Loucy (cell line): ENCODE measurements at regions not wholly inside any gene's neighbourhood (a gene's known extent, or its start where the extent isn't known, plus 50 kb on each side); places are given as distances from the start of the nearest gene placed in this dataset.

ENCODE experiments used
- H2AFZ ChIP-seq: fragments of 200-600 bp; sonication (generic); 2 replicates; pipeline ENCODE4 v1.6.0; 2016; ENCODE audit warnings: antibody characterized with exemption, mild to moderate bottlenecking, low read length, moderate library complexity
- H3F3A ChIP-seq: fragments of 200-600 bp; 2 replicates; pipeline ENCODE4 v1.6.0; 2016; ENCODE audit warnings: antibody characterized with exemption, low read depth, mild to moderate bottlenecking
- H3K27me3 ChIP-seq: fragments of 200-600 bp; sonication (generic); 2 replicates; pipeline ENCODE4 v1.6.1; 2014; ENCODE audit warnings: low read length, mild to moderate bottlenecking; ENCODE audit not compliant: insufficient read depth, poor library complexity, severe bottlenecking
- H3K36me3 ChIP-seq: fragments of 200-600 bp; sonication (generic); 2 replicates; pipeline ENCODE4 v1.6.1; 2016; ENCODE audit warnings: low read length; ENCODE audit not compliant: insufficient read depth
- H3K4me1 ChIP-seq: fragments of 200-600 bp; sonication (generic); 2 replicates; pipeline ENCODE4 v1.5.1; 2014; ENCODE audit warnings: low read length, mild to moderate bottlenecking; ENCODE audit not compliant: insufficient read depth, poor library complexity, severe bottlenecking
- H3K4me2 ChIP-seq: fragments of 200-600 bp; sonication (generic); 2 replicates; pipeline ENCODE4 v1.6.0; 2014; ENCODE audit warnings: antibody characterized with exemption, low read length, low read depth, mild to moderate bottlenecking; ENCODE audit not compliant: poor library complexity, severe bottlenecking
- H3K4me3 ChIP-seq: fragments of 200-600 bp; sonication (generic); 2 replicates; pipeline ENCODE4 v1.5.1; 2014; ENCODE audit warnings: low read length, mild to moderate bottlenecking, mixed read lengths; ENCODE audit not compliant: poor library complexity, severe bottlenecking
- H3K79me2 ChIP-seq: fragments of 200-600 bp; sonication (generic); 2 replicates; pipeline ENCODE4 v1.6.1; 2014; ENCODE audit warnings: low read length; ENCODE audit not compliant: insufficient read depth
- H3K9ac ChIP-seq: fragments of 200-600 bp; sonication (generic); 2 replicates; pipeline ENCODE4 v1.6.0; 2014; ENCODE audit warnings: mild to moderate bottlenecking, low read depth, low read length, moderate library complexity; ENCODE audit not compliant: poor library complexity, severe bottlenecking
- H3K9me2 ChIP-seq: fragments of 200-600 bp; sonication (generic); replicated peaks from 2 replicates; pipeline ENCODE4 v1.6.1; 2016; ENCODE audit warnings: low read depth, low read length, mixed read lengths
- H3K9me3 ChIP-seq: fragments of 200-600 bp; sonication (generic); 2 replicates; pipeline ENCODE4 v1.6.1; 2014; ENCODE audit warnings: mild to moderate bottlenecking, antibody characterized with exemption, low read length, low read depth; ENCODE audit not compliant: insufficient read depth
- H4K20me1 ChIP-seq: fragments of 200-600 bp; sonication (generic); 2 replicates; pipeline ENCODE4 v1.6.0; 2014; ENCODE audit warnings: antibody characterized with exemption, low read length, mild to moderate bottlenecking; ENCODE audit not compliant: insufficient read depth, poor library complexity, severe bottlenecking
- EZH2phosphoT487 ChIP-seq: fragments of 200-600 bp; IDR thresholded peaks from 2 replicates; pipeline ENCODE4 v1.6.1; 2018; ENCODE audit warnings: antibody characterized with exemption, mild to moderate bottlenecking, moderate library complexity, borderline replicate concordance
- TF ChIP-seq, protein P1 (sequence below): fragments of 200-600 bp; sonication (generic); conservative IDR thresholded peaks from 2 replicates; pipeline ENCODE4 v1.5.1; 2014; ENCODE audit warnings: mild to moderate bottlenecking, antibody characterized with exemption, low read length

DNA sequence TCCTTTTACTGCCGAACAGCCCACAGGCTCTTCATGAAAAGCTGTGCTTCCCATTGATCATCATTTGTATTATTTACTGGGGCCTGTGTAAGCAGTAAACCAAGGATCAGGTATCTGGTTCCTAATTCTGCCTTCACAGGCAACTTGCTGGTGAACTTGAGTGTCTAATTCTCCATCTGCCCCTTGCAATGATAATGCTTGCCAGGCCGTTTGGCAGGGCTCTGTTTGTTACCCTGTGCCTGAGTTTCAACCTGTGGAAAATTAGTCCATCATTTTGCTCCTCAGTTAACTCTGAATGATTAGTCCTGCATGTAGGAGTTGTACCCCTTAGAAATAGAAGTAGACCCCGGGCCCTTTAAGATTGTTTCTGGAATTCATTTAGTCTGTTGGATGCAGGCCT, 298.4 kb upstream of the CADM1 start:
- Histone ChIP-seq H2AFZ (no peak overlapping the region), H4K20me1 (no peaks in the 10 kb centered on the region), H3K4me2 (no peak overlapping the region), H3K36me3 (no peaks in the 10 kb centered on the region), H3F3A (no peaks in the 10 kb centered on the region), H3K9me3 (no peaks in the 10 kb centered on the region), H3K79me2 (no peaks in the 10 kb centered on the region), H3K9ac (no peak overlapping the region), H3K9me2 (no peaks in the 10 kb centered on the region), H3K4me3 (no peak overlapping the region), H3K27me3 (no peaks in the 10 kb centered on the region), H3K4me1 (no peaks in the 10 kb centered on the region)
- TF ChIP-seq, protein P1, sequence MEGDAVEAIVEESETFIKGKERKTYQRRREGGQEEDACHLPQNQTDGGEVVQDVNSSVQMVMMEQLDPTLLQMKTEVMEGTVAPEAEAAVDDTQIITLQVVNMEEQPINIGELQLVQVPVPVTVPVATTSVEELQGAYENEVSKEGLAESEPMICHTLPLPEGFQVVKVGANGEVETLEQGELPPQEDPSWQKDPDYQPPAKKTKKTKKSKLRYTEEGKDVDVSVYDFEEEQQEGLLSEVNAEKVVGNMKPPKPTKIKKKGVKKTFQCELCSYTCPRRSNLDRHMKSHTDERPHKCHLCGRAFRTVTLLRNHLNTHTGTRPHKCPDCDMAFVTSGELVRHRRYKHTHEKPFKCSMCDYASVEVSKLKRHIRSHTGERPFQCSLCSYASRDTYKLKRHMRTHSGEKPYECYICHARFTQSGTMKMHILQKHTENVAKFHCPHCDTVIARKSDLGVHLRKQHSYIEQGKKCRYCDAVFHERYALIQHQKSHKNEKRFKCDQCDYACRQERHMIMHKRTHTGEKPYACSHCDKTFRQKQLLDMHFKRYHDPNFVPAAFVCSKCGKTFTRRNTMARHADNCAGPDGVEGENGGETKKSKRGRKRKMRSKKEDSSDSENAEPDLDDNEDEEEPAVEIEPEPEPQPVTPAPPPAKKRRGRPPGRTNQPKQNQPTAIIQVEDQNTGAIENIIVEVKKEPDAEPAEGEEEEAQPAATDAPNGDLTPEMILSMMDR: no peak

DNA sequence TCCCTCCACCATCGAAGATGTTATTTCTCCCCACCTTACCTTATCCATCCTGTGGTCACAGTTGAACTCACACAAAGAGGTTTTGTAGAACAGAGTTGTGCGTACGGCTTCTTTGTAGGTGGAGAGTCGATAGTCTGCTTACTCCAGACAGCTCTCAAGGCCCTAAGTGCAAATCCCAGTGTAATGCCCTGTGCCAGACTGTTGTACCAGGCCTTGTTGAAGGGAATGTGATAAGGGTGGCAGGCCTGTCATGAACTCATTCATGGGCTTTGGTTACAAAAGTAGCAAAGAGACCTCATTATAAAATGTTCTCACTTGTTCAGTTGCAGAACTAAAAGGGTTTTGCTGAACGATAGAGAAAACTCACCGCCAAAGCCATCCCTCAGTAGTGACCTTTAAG, 288.7 kb upstream of the CADM1 start:
- H3K36me3 ChIP-seq: no peaks in the 10 kb centered on the region
- peaks cover 3% of the 10 kb centered on the region; the same call in 1 of the 2 replicates for H3K9me3 ChIP-seq
- H3K4me3 ChIP-seq: no peak overlapping the region
- no peaks in the 10 kb centered on the region for H3K79me2 ChIP-seq
- no peaks in the 10 kb centered on the region for H3K27me3 ChIP-seq
- no peaks in the 10 kb centered on the region for H3F3A ChIP-seq
- no peak overlapping the region for H3K4me2 ChIP-seq
- no peak for TF ChIP-seq EZH2phosphoT487
- TF ChIP-seq, protein P1: no peak
- H2AFZ ChIP-seq: no peak overlapping the region
- H3K9ac ChIP-seq: no peak overlapping the region
- no peaks in the 10 kb centered on the region for H3K9me2 ChIP-seq
- H3K4me1 ChIP-seq: no peaks in the 10 kb centered on the region
- H4K20me1 ChIP-seq: no peaks in the 10 kb centered on the region

DNA sequence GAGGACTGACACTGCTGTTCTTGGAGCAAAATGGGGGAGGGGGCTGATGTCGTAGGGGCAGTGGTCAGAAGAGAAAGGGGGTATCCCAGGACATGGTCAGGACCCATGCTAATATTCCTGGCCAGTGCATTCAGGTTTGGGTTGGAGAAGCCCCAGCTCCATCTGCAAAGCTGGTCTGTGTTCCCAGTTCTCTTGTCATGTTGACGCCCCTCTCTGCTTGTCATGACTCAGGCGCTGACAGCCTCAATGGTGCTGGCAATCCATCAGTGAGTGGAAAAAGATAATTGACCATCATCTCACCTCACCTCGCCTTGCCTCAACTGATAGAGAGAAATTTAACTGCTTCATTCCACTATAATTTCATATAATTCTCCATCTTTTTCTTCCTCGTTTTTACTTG, 283.1 kb upstream of the CADM1 start:
- peaks cover 3% of the 10 kb centered on the region; the same call in 1 of the 2 replicates for H3K9me3 ChIP-seq
- H3K36me3 ChIP-seq: no peaks in the 10 kb centered on the region

More for the DNA sequence above, 283.1 kb upstream of the CADM1 start:
- Histone ChIP-seq H3K9ac (no peak overlapping the region), H3K4me1 (no peaks in the 10 kb centered on the region), H3F3A (no peaks in the 10 kb centered on the region), H3K4me3 (no peak overlapping the region), H3K27me3 (no peaks in the 10 kb centered on the region), H2AFZ (no peak overlapping the region), H3K4me2 (no peak overlapping the region), H4K20me1 (no peaks in the 10 kb centered on the region), H3K79me2 (no peaks in the 10 kb centered on the region), H3K9me2 (no peaks in the 10 kb centered on the region)
- no peak for TF ChIP-seq EZH2phosphoT487
- TF ChIP-seq, protein P1: no peak
